Esophagus squamous epithelium (tissue), 5 donors: ENCODE measurements at regions not wholly inside any gene's neighbourhood (a gene's known extent, or its start where the extent isn't known, plus 50 kb on each side); places are given as distances from the start of the nearest gene placed in this dataset.
A peak's percentile ranks its signal among the peaks of the same experiment; 100 is the strongest.

Experiments used
- DNase-seq: peaks from one replicate; lab custom pipeline; 2025; lab: John Stamatoyannopoulos, UW
- H3K27ac ChIP-seq, 4 donors: fragments of 200-600 bp; sonication (generic); one replicate each; pipeline ENCODE4 v1.5.1; 2016 to 2019; ENCODE audit warnings: mild to moderate bottlenecking in 1 of 4
- H3K27me3 ChIP-seq, 4 donors: fragments of 200-600 bp; sonication (generic); 1 replicate in 3 of 4; 2 replicates in 1 of 4; pipeline versions ENCODE4 v1.5.1 to v1.6.0; 2017 to 2021; ENCODE audit warnings: antibody characterized with exemption in 1 of 4
- H3K36me3 ChIP-seq, 3 donors: fragments of 200-600 bp; sonication (generic); one replicate each; pipeline ENCODE4 v1.5.1; 2016 to 2019
- H3K4me1 ChIP-seq, 3 donors: fragments of 200-600 bp; sonication (generic); one replicate each; pipeline ENCODE4 v1.5.1; 2017 to 2019
- H3K4me3 ChIP-seq, 4 donors: fragments of 200-600 bp; sonication (generic); 1 replicate in 3 of 4; 2 replicates in 1 of 4; pipeline ENCODE4 v1.5.1; 2016 to 2019; ENCODE audit warnings: mild to moderate bottlenecking in 2 of 4, moderate library complexity in 1 of 4
- H3K9me3 ChIP-seq, 3 donors: fragments of 200-600 bp; sonication (generic); one replicate each; pipeline ENCODE4 v1.5.1; 2016 to 2019
- POLR2A ChIP-seq, 4 donors: fragments of 450-650 bp; IDR thresholded peaks; one replicate each; pipeline ENCODE4 v1.6.1; 2017; ENCODE audit warnings: antibody characterized with exemption in 4 of 4, mild to moderate bottlenecking in 4 of 4, moderate library complexity in 3 of 4
- WGBS, 2 donors: methylation state at CpG; one replicate each; pipeline ENCODE4 v1.1.5; 2018; 5-methylcytosine and 5-hydroxymethylcytosine counted together
- intact Hi-C: fragments of 100-400 bp; cut with DNase I; formaldehyde crosslinking; loops from one replicate; pipeline ENCODE4 v1.15.0; 2022
- TF ChIP-seq, protein P1 (sequence below), 6 experiments: fragments of 450-650 bp in 4 of 6; fragments of 200-600 bp in 2 of 6; sonication (generic) in 2 of 6; IDR thresholded peaks; one replicate each; pipeline ENCODE4 v1.5.1; 2016 to 2019; ENCODE audit warnings: antibody characterized with exemption in 6 of 6, mild to moderate bottlenecking in 4 of 6, moderate library complexity in 4 of 6
- donor health status: DM: yes; HTN: yes; CAD: no.

DNA sequence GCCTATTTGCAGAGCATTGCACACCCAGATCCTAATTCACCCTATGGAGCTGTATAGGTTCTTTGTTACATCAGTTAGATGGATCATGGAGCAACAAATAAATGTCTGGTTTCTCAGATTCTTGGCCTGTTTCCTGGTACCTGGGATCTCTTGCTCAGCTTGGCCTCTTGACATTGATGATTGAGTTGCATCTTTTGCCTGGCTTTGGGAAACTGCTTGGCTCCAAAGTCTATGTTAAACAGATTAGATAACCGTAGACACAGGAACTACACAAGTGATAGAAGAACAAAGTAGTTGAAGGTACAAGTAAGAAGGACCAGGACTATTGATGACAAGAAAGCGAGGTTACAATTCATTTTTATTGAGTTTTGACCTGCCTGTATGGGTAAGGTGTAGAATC lies 77.3 kb downstream of the TMEM100 start:
- no peaks in the 10 kb centered on the region for H3K4me1 ChIP-seq
- no peaks in the 10 kb centered on the region for H3K36me3 ChIP-seq
- 86 to 94% methylated on average over 2 of the region's 2 CpGs for WGBS, 2 donors
- intact Hi-C loops = no loop called here
- H3K27ac ChIP-seq = no peak overlapping the region
- H3K27me3 ChIP-seq = peaks cover 0 to 3% (median 0%) of the 10 kb centered on the region in 4 donors
- no peaks in the 10 kb centered on the region for H3K9me3 ChIP-seq
- no peak for DNase-seq
- H3K4me3 ChIP-seq = no peak overlapping the region
- no peak for TF ChIP-seq POLR2A (IDR thresholded peaks at IDR 0.05)
- TF ChIP-seq, protein P1, sequence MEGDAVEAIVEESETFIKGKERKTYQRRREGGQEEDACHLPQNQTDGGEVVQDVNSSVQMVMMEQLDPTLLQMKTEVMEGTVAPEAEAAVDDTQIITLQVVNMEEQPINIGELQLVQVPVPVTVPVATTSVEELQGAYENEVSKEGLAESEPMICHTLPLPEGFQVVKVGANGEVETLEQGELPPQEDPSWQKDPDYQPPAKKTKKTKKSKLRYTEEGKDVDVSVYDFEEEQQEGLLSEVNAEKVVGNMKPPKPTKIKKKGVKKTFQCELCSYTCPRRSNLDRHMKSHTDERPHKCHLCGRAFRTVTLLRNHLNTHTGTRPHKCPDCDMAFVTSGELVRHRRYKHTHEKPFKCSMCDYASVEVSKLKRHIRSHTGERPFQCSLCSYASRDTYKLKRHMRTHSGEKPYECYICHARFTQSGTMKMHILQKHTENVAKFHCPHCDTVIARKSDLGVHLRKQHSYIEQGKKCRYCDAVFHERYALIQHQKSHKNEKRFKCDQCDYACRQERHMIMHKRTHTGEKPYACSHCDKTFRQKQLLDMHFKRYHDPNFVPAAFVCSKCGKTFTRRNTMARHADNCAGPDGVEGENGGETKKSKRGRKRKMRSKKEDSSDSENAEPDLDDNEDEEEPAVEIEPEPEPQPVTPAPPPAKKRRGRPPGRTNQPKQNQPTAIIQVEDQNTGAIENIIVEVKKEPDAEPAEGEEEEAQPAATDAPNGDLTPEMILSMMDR (IDR thresholded peaks at IDR 0.05) = no peak

DNA sequence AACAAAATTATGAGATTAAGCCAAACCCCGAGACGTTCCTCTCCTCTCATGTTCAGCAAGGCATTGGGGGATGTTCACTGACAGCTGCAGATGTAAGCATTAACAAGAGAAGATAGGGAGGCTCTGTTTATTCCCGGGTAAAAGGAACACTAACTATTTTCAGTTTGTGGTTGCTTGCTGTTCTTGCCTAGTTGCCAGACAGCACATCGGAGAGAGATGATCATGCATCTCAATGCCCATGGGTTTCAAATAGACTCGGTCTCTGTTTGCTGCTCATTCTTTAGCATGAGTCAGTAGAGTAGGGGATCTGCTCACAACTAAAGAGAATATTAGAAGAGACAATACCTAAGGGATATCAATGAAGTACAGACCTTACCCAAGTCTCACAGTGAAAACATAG lies 78.3 kb downstream of the TMEM100 start:
- no peak for DNase-seq
- intact Hi-C loops = no loop called here
- no peak overlapping the region for H3K4me3 ChIP-seq
- H3K36me3 ChIP-seq = no peaks in the 10 kb centered on the region
- no peaks in the 10 kb centered on the region for H3K4me1 ChIP-seq
- TF ChIP-seq POLR2A (IDR thresholded peaks at IDR 0.05) = no peak
- TF ChIP-seq, protein P1 (IDR thresholded peaks at IDR 0.05) = no peak
- H3K27ac ChIP-seq = no peak overlapping the region
- 70 to 87% methylated on average over 5 of the region's 5 CpGs for whole genome bisulfite sequencing, 2 donors
- peaks cover 0 to 3% (median 0%) of the 10 kb centered on the region in 4 donors for H3K27me3 ChIP-seq
- no peaks in the 10 kb centered on the region for H3K9me3 ChIP-seq

- Histone ChIP-seq H3K4me3 (no peak overlapping the region), H3K27me3 (peaks cover 0 to 3% (median 0%) of the 10 kb centered on the region in 4 donors), H3K27ac (no peak overlapping the region), H3K9me3 (no peaks in the 10 kb centered on the region), H3K4me1 (no peaks in the 10 kb centered on the region), H3K36me3 (no peaks in the 10 kb centered on the region)
- no peak for DNase-seq
- TF ChIP-seq, protein P1 (IDR thresholded peaks at IDR 0.05) = no peak
- no peak for TF ChIP-seq POLR2A (IDR thresholded peaks at IDR 0.05)
- 27 to 43% methylated on average over 1 of the region's 1 CpG for WGBS, 2 donors
- intact Hi-C loops = no loop called here
Measured at GRCh38 chr17:55642741-55643140, 79.9 kb downstream of the TMEM100 start.

GRCh38 chr17:55641676-55642081 lies 81.0 kb downstream of the TMEM100 start:
- Histone ChIP-seq H3K4me1 (no peaks in the 10 kb centered on the region), H3K4me3 (no peak overlapping the region), H3K36me3 (no peaks in the 10 kb centered on the region), H3K27ac (no peak overlapping the region), H3K27me3 (peaks cover 0 to 3% (median 0%) of the 10 kb centered on the region in 4 donors), H3K9me3 (no peaks in the 10 kb centered on the region)
- intact Hi-C loops = no loop called here
- DNase-seq = no peak
- WGBS, 2 donors = 41 to 69% methylated on average over 3 of the region's 3 CpGs
- TF ChIP-seq POLR2A (IDR thresholded peaks at IDR 0.05) = no peak
- TF ChIP-seq, protein P1 (IDR thresholded peaks at IDR 0.05) = peak; percentile 27 to 47 (median 36)

DNA sequence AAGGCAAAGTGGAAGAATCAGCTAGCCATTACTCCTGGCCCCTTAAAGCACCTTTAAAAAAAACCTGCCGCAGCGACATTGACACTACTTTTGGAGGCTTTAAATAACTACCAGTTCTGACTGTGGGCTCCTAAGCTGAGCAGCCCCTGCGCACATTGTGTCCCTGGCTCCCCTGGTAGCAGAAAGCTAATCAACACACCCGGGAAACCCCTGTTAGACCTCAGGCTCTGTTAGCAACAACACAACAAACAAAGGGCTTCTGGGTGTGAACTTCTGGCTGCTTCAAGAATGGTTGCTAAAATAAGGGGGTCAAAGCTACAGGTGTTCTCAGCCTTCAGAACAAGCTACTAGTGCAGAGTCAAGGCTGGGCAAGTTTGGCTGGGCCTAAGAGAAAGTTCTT lies 83.6 kb downstream of the TMEM100 start:
- no peak for DNase-seq
- Histone ChIP-seq H3K4me3 (no peak overlapping the region), H3K4me1 (peaks cover 0 to 10% (median 0%) of the 10 kb centered on the region in 3 donors), H3K27ac (no peak overlapping the region), H3K9me3 (no peaks in the 10 kb centered on the region), H3K27me3 (peaks cover 0 to 3% (median 0%) of the 10 kb centered on the region in 4 donors), H3K36me3 (no peaks in the 10 kb centered on the region)
- intact Hi-C loops = no loop called here
- TF ChIP-seq POLR2A (IDR thresholded peaks at IDR 0.05) = no peak
- TF ChIP-seq, protein P1 (IDR thresholded peaks at IDR 0.05) = no peak
- WGBS, 2 donors = 75 to 100% methylated on average over 2 to 4 of the region's 4 CpGs
